ENCODE measurements at regions not wholly inside any gene's neighbourhood (a gene's known extent, or its start where the extent isn't known, plus 50 kb on each side); places are given as distances from the start of the nearest gene placed in this dataset.
A peak's percentile ranks its signal among the peaks of the same experiment; 100 is the strongest.

GRCh38 chr11:130801333-130802122 is 114.8 kb downstream of the SNX19 start:
- Histone ChIP-seq H3K14ac (ENCODE audit: low read length in 2 of 2) (no peak overlapping the region), H3K79me1 (replicated peaks; ENCODE audit: low read length, poor library complexity, severe bottlenecking) (no peaks in the 10 kb centered on the region), H4K8ac (ENCODE audit: low read length) (no peak overlapping the region), H2AFZ (ENCODE audit: low read depth, low read length) (no peak overlapping the region), H3K4ac (ENCODE audit: low read depth in 1 of 2, low read length in 2 of 2) (no peak overlapping the region), H3K27ac (ENCODE audit: low read length, poor library complexity, severe bottlenecking) (peak overlapping the region; percentile 90), H3K36me3 (ENCODE audit: control insufficient read depth in 1 of 2, insufficient read depth in 2 of 2, low read depth in 1 of 2, low read length in 2 of 2) (no peaks in the 10 kb centered on the region), H2BK15ac (ENCODE audit: low read depth, poor library complexity, severe bottlenecking) (no peak overlapping the region), H4K91ac (ENCODE audit: low read length) (no peak overlapping the region), H3K4me2 (ENCODE audit: low read length, poor library complexity, severe bottlenecking) (peak overlapping the region; percentile 53), H2BK120ac (ENCODE audit: low read depth, low read length) (no peak overlapping the region), H2BK12ac (ENCODE audit: low read length in 2 of 2) (no peak overlapping the region), H3K4me1 (ENCODE audit: control insufficient read depth, insufficient read depth, low read depth, low read length) (peaks cover 16% of the 10 kb centered on the region), H3K18ac (ENCODE audit: low read depth in 1 of 2, low read length in 2 of 2) (peak overlapping the region in 1 of 2 experiments; percentile 8), H2BK5ac (ENCODE audit: low read depth, low read length, poor library complexity, severe bottlenecking) (peak overlapping the region; percentile 77), H2AK5ac (ENCODE audit: low read length, severe bottlenecking) (peak overlapping the region; percentile 24), H3K27me3 (ENCODE audit: control insufficient read depth in 1 of 2, insufficient read depth in 1 of 2, low read length in 2 of 2) (no peaks in the 10 kb centered on the region), H3K9me3 (ENCODE audit: control insufficient read depth, low read length) (no peaks in the 10 kb centered on the region), H3K9ac (ENCODE audit: low read length) (no peak overlapping the region), H3K4me3 (ENCODE audit: insufficient read depth in 1 of 2, low read depth in 1 of 2, low read length in 2 of 2) (no peak overlapping the region), H3K23ac (ENCODE audit: low read length in 2 of 2) (no peak overlapping the region)
- no peak for DNase-seq
- 76% methylated on average over 4 of the region's 6 CpGs for WGBS

GRCh38 chr11:130802567-130802966 is 113.7 kb downstream of the SNX19 start:
- H3K79me1 ChIP-seq (replicated peaks; ENCODE audit: low read length, poor library complexity, severe bottlenecking): no peaks in the 10 kb centered on the region
- peaks cover 15% of the 10 kb centered on the region for H3K4me1 ChIP-seq (ENCODE audit: control insufficient read depth, insufficient read depth, low read depth, low read length)

GRCh38 chr11:130804306-130805076 is 111.8 kb downstream of the SNX19 start:
- H2AFZ ChIP-seq (ENCODE audit: low read depth, low read length): no peak overlapping the region
- H3K23ac ChIP-seq (ENCODE audit: low read length in 2 of 2): no peak overlapping the region
- H3K4me1 ChIP-seq (ENCODE audit: control insufficient read depth, insufficient read depth, low read depth, low read length): peaks cover 10% of the 10 kb centered on the region
- H3K14ac ChIP-seq (ENCODE audit: low read length in 2 of 2): peak overlapping the region in 1 of 2 experiments; percentile 74
- no peaks in the 10 kb centered on the region for H3K9me3 ChIP-seq (ENCODE audit: control insufficient read depth, low read length)
- no peak overlapping the region for H3K27ac ChIP-seq (ENCODE audit: low read length, poor library complexity, severe bottlenecking)
- peak overlapping the region in 1 of 2 experiments; percentile 44 for H3K4ac ChIP-seq (ENCODE audit: low read depth in 1 of 2, low read length in 2 of 2)
- H2BK12ac ChIP-seq (ENCODE audit: low read length in 2 of 2): no peak overlapping the region
- peak overlapping the region; percentile 91 for H2AK5ac ChIP-seq (ENCODE audit: low read length, severe bottlenecking)
- H2BK15ac ChIP-seq (ENCODE audit: low read depth, poor library complexity, severe bottlenecking): no peak overlapping the region
- WGBS: 96% methylated on average over 11 of the region's 12 CpGs
- peak overlapping the region in 1 of 2 experiments; percentile 44 for H3K18ac ChIP-seq (ENCODE audit: low read depth in 1 of 2, low read length in 2 of 2)
- H3K9ac ChIP-seq (ENCODE audit: low read length): no peak overlapping the region
- no peak overlapping the region for H3K4me3 ChIP-seq (ENCODE audit: insufficient read depth in 1 of 2, low read depth in 1 of 2, low read length in 2 of 2)
- no peaks in the 10 kb centered on the region for H3K27me3 ChIP-seq (ENCODE audit: control insufficient read depth in 1 of 2, insufficient read depth in 1 of 2, low read length in 2 of 2)
- no peak overlapping the region for H2BK5ac ChIP-seq (ENCODE audit: low read depth, low read length, poor library complexity, severe bottlenecking)
- DNase-seq: no peak
- H3K4me2 ChIP-seq (ENCODE audit: low read length, poor library complexity, severe bottlenecking): no peak overlapping the region
- H2BK120ac ChIP-seq (ENCODE audit: low read depth, low read length): no peak overlapping the region
- H4K91ac ChIP-seq (ENCODE audit: low read length): no peak overlapping the region
- H4K8ac ChIP-seq (ENCODE audit: low read length): no peak overlapping the region
- no peaks in the 10 kb centered on the region for H3K36me3 ChIP-seq (ENCODE audit: control insufficient read depth in 1 of 2, insufficient read depth in 2 of 2, low read depth in 1 of 2, low read length in 2 of 2)
- no peaks in the 10 kb centered on the region for H3K79me1 ChIP-seq (replicated peaks; ENCODE audit: low read length, poor library complexity, severe bottlenecking)

More at GRCh38 chr11:130802567-130802966, 113.7 kb downstream of the SNX19 start:
- Histone ChIP-seq H3K27ac (ENCODE audit: low read length, poor library complexity, severe bottlenecking) (peak overlapping the region; percentile 90), H3K4ac (ENCODE audit: low read depth in 1 of 2, low read length in 2 of 2) (no peak overlapping the region), H3K23ac (ENCODE audit: low read length in 2 of 2) (no peak overlapping the region), H2AFZ (ENCODE audit: low read depth, low read length) (no peak overlapping the region), H3K18ac (ENCODE audit: low read depth in 1 of 2, low read length in 2 of 2) (no peak overlapping the region), H3K14ac (ENCODE audit: low read length in 2 of 2) (no peak overlapping the region), H3K27me3 (ENCODE audit: control insufficient read depth in 1 of 2, insufficient read depth in 1 of 2, low read length in 2 of 2) (no peaks in the 10 kb centered on the region), H3K36me3 (ENCODE audit: control insufficient read depth in 1 of 2, insufficient read depth in 2 of 2, low read depth in 1 of 2, low read length in 2 of 2) (no peaks in the 10 kb centered on the region), H2AK5ac (ENCODE audit: low read length, severe bottlenecking) (peak overlapping the region; percentile 39), H2BK120ac (ENCODE audit: low read depth, low read length) (no peak overlapping the region), H3K9ac (ENCODE audit: low read length) (no peak overlapping the region), H4K8ac (ENCODE audit: low read length) (no peak overlapping the region), H2BK5ac (ENCODE audit: low read depth, low read length, poor library complexity, severe bottlenecking) (no peak overlapping the region), H2BK15ac (ENCODE audit: low read depth, poor library complexity, severe bottlenecking) (no peak overlapping the region), H3K4me2 (ENCODE audit: low read length, poor library complexity, severe bottlenecking) (no peak overlapping the region), H3K9me3 (ENCODE audit: control insufficient read depth, low read length) (no peaks in the 10 kb centered on the region), H3K4me3 (ENCODE audit: insufficient read depth in 1 of 2, low read depth in 1 of 2, low read length in 2 of 2) (no peak overlapping the region), H4K91ac (ENCODE audit: low read length) (no peak overlapping the region), H2BK12ac (ENCODE audit: low read length in 2 of 2) (no peak overlapping the region)
- no peak for DNase-seq
- 100% methylated on average over 1 of the region's 2 CpGs for WGBS

- Histone ChIP-seq H3K18ac (ENCODE audit: low read depth in 1 of 2, low read length in 2 of 2) (no peak overlapping the region), H3K36me3 (ENCODE audit: control insufficient read depth in 1 of 2, insufficient read depth in 2 of 2, low read depth in 1 of 2, low read length in 2 of 2) (no peaks in the 10 kb centered on the region), H4K8ac (ENCODE audit: low read length) (no peak overlapping the region), H2AK5ac (ENCODE audit: low read length, severe bottlenecking) (no peak overlapping the region), H3K27me3 (ENCODE audit: control insufficient read depth in 1 of 2, insufficient read depth in 1 of 2, low read length in 2 of 2) (no peaks in the 10 kb centered on the region), H2BK120ac (ENCODE audit: low read depth, low read length) (no peak overlapping the region), H3K9me3 (ENCODE audit: control insufficient read depth, low read length) (no peaks in the 10 kb centered on the region), H3K4me2 (ENCODE audit: low read length, poor library complexity, severe bottlenecking) (no peak overlapping the region), H2BK15ac (ENCODE audit: low read depth, poor library complexity, severe bottlenecking) (no peak overlapping the region), H3K4ac (ENCODE audit: low read depth in 1 of 2, low read length in 2 of 2) (peak overlapping the region in 1 of 2 experiments; percentile 47), H3K9ac (ENCODE audit: low read length) (no peak overlapping the region), H2BK5ac (ENCODE audit: low read depth, low read length, poor library complexity, severe bottlenecking) (no peak overlapping the region), H3K79me1 (replicated peaks; ENCODE audit: low read length, poor library complexity, severe bottlenecking) (no peaks in the 10 kb centered on the region), H4K91ac (ENCODE audit: low read length) (no peak overlapping the region), H3K23ac (ENCODE audit: low read length in 2 of 2) (no peak overlapping the region), H3K27ac (ENCODE audit: low read length, poor library complexity, severe bottlenecking) (no peak overlapping the region), H2AFZ (ENCODE audit: low read depth, low read length) (no peak overlapping the region), H3K4me3 (ENCODE audit: insufficient read depth in 1 of 2, low read depth in 1 of 2, low read length in 2 of 2) (no peak overlapping the region), H2BK12ac (ENCODE audit: low read length in 2 of 2) (peak overlapping the region in 1 of 2 experiments; percentile 61), H3K4me1 (ENCODE audit: control insufficient read depth, insufficient read depth, low read depth, low read length) (peaks cover 5% of the 10 kb centered on the region), H3K14ac (ENCODE audit: low read length in 2 of 2) (no peak overlapping the region)
- DNase-seq: no peak
- 88% methylated on average over 3 of the region's 3 CpGs for WGBS
Measured at GRCh38 chr11:130806746-130807145, 109.5 kb downstream of the SNX19 start.
